ENCODE measurements at regions not wholly inside any gene's neighbourhood (a gene's known extent, or its start where the extent isn't known, plus 50 kb on each side); places are given as distances from the start of the nearest gene placed in this dataset.
"Not testable (repeated sequence)": the region's sequence is repeated elsewhere in the genome, so short reads cannot be mapped to it uniquely, and the experiment has no call there.

DNA sequence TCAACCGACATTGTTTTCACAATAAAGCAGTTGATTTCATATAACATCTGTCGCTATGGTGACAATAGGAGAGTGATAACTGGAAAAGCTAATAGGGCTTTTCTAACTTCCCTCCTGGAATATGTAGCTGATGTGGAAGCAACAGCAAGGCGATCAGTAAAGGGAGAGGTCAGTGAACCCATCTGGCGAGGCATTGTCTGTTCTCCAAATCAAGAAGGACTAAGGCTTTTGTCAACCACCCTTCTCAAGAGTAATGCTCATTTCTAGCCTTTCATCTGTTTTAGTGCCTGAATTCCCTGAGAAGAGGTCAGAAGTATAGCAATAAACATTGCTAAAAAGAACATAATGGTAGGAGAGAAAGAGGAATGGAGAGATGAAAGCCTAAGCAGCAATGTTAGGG lies 201.3 kb downstream of the AKAP7 start:
- Mint-ChIP-seq H3K27me3 (peaks cover 4% of the 10 kb centered on the region), H3K9me3 (no peaks in the 10 kb centered on the region), H3K4me3 (no peak overlapping the region), H3K4me1 (peaks cover 2% of the 10 kb centered on the region), H3K36me3 (no peaks in the 10 kb centered on the region), H3K27ac (no peak overlapping the region)
- ATAC-seq (ENCODE audit: low read depth) (no peak), DNase-seq (ENCODE audit: low spot score in 2 of 2) (no peak)

DNA sequence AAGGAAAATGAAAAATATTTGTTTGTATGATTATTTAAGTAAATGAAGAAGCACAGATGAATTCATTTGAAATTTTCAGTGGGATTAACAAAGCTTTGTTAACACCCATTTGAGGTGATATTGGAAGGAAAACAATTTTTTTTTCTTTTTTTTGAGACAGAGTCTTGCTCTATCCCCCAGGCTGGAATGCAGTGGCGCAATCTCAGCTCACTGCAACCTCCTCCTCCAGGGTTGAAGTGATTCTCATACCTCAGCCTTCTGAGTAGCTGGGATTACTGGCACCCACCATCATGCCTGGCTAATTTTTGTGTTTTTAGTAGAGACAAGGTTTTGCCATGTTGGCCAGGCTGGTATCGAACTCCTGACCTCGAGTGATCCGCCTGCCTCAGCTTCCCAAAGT lies 211.6 kb downstream of the AKAP7 start:
- not testable (repeated sequence) for H3K9me3 Mint-ChIP-seq; H3K36me3 Mint-ChIP-seq; H3K27me3 Mint-ChIP-seq; DNase-seq (ENCODE audit: low spot score in 2 of 2); H3K4me3 Mint-ChIP-seq; H3K27ac Mint-ChIP-seq; H3K4me1 Mint-ChIP-seq; ATAC-seq (ENCODE audit: low read depth)

DNA sequence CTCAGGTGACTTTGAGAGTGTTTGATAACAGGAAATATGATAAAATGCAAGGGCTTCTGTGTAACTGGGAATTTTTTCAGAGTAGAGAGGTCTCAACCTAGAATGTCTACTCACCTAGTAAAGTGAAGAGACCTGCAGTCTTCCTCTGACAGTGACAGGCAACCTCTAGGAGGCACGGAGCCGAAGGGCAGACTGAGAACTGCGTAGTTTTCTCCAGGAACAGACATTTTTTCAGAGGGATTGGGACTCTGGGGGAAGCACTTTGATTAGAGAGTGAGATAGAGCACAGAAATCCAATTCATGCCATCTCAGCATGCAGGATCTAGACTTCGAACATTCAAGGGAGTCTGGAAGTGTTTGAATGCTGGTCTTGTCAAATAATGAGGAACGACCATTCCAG lies 213.3 kb downstream of the AKAP7 start:
- Mint-ChIP-seq H3K4me1 (peaks cover 2% of the 10 kb centered on the region), H3K27me3 (peaks cover 2% of the 10 kb centered on the region), H3K9me3 (no peaks in the 10 kb centered on the region), H3K4me3 (no peak overlapping the region), H3K36me3 (no peaks in the 10 kb centered on the region), H3K27ac (no peak overlapping the region)
- DNase-seq (ENCODE audit: low spot score in 2 of 2) (no peak), ATAC-seq (ENCODE audit: low read depth) (no peak)

DNA sequence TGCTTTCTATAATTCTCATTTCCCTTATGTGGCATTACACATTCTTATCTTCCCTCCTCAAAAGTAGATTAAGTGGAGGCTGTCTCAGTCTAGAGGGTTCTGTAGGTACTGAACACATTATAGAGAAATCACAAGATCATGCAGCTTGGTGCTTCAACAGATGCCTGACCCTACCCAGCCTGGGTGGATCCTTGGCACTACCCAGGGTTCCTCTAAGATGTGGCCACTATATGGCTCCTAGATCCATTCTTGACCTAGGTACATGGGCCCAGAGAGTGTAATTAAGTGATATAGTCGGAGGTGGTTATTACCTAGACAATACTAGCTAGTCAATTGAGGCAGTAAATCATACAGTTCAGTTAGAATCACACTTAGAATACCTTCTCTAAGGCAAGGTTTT lies 213.9 kb downstream of the AKAP7 start:
- H3K9me3 Mint-ChIP-seq, result no peaks in the 10 kb centered on the region
- H3K27ac Mint-ChIP-seq, result no peak overlapping the region
- DNase-seq (ENCODE audit: low spot score in 2 of 2) (no peak), ATAC-seq (ENCODE audit: low read depth) (no peak)
- H3K4me1 Mint-ChIP-seq, result peaks cover 3% of the 10 kb centered on the region
- H3K4me3 Mint-ChIP-seq, result no peak overlapping the region
- H3K27me3 Mint-ChIP-seq, result peaks cover 2% of the 10 kb centered on the region
- no peaks in the 10 kb centered on the region for H3K36me3 Mint-ChIP-seq

DNA sequence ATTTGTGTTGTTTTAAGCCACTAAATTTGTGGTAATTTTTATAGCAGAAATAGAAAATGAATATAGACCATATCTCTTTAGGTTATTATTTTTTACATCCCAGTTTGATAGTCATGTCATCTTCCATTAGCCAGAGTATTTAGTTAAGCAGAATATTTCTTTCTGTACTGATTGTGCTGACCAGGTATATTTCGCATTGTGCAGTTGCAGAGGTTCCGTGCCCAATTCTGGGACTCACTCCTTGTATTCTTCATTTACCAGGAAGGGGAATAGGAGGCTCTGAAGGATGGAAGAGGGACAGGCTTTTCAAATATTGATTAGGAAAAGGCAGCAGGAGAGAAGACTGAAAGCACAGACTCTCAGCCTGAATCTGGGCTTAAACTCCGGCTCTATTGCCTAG lies 217.8 kb downstream of the AKAP7 start:
- Mint-ChIP-seq H3K4me1 (peaks cover 3% of the 10 kb centered on the region), H3K27ac (no peak overlapping the region), H3K36me3 (no peaks in the 10 kb centered on the region), H3K27me3 (no peaks in the 10 kb centered on the region), H3K4me3 (no peak overlapping the region), H3K9me3 (no peaks in the 10 kb centered on the region)
- ATAC-seq (ENCODE audit: low read depth), result no peak
- DNase-seq (ENCODE audit: low spot score in 2 of 2), result no peak

DNA sequence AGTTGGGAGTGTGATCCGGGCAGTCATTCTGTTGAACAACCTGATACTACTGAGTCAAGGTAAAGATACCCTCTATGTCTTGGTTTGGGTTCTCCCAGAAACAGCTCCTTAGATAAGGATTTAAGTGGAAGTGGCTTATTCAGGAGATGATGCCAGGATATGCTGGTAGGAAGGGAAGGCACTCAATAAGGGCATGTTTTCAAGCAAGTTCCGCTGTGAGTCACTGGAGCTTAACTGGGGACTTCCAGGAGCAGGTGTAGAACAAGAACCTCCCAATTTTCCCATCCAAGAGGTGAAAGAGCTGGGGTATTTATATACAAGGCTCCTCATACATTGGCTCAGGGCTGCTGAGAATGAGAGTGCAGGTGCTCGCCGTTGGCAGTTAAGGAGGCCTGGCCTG lies 218.6 kb downstream of the AKAP7 start:
- Mint-ChIP-seq H3K27ac (no peak overlapping the region), H3K36me3 (no peaks in the 10 kb centered on the region), H3K4me3 (no peak overlapping the region), H3K9me3 (no peaks in the 10 kb centered on the region), H3K27me3 (no peaks in the 10 kb centered on the region), H3K4me1 (peaks cover 3% of the 10 kb centered on the region)
- ATAC-seq (ENCODE audit: low read depth) (no peak), DNase-seq (ENCODE audit: low spot score in 2 of 2) (no peak)

DNA sequence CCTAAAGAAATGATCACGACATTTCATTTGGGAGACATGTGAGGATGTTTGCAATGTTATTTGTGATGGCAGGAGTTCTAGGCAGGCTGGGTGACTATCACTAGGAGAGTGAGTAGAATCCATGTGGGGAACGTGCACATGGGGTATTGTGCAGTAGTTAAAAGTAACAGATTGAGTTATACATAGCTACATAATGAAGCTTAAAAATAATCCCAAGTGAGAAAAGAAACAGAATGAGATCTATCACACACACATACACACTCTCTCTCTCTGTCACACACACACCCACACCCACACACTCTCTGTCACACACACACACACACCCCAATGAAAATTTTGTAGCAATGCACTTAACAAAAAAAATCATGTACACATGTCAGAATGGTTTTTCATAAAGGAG lies 218.7 kb upstream of the ARG1 start:
- DNase-seq (ENCODE audit: low spot score in 2 of 2) (no peak), ATAC-seq (ENCODE audit: low read depth) (no peak)
- H3K4me1 Mint-ChIP-seq, result peaks cover 3% of the 10 kb centered on the region
- H3K9me3 Mint-ChIP-seq, result no peaks in the 10 kb centered on the region
- H3K36me3 Mint-ChIP-seq, result no peaks in the 10 kb centered on the region
- no peaks in the 10 kb centered on the region for H3K27me3 Mint-ChIP-seq
- no peak overlapping the region for H3K27ac Mint-ChIP-seq
- no peak overlapping the region for H3K4me3 Mint-ChIP-seq

DNA sequence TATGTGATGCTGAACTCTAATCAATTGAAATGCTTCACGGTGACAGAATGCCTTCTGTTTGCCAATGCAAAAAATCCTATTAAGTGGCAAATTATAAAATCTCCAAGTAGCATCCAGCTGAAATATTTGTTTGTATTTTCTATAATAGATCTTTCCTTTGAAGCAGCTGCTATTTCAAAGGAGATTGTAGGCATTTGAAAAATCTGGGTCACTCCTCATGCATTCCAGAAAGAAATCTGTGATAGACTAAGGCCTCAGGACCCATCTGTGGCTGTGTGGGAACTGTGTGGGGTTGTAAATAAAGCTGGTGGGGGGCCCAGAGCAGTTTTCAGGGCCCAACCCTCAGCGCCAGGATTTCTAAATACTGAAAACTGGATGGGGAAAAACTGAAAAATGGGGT lies 216.9 kb upstream of the ARG1 start:
- H3K27me3 Mint-ChIP-seq, result no peaks in the 10 kb centered on the region
- H3K27ac Mint-ChIP-seq, result no peak overlapping the region
- DNase-seq (ENCODE audit: low spot score in 2 of 2) (no peak), ATAC-seq (ENCODE audit: low read depth) (no peak)
- H3K4me1 Mint-ChIP-seq, result peaks cover 3% of the 10 kb centered on the region
- no peaks in the 10 kb centered on the region for H3K9me3 Mint-ChIP-seq
- H3K4me3 Mint-ChIP-seq, result no peak overlapping the region
- no peaks in the 10 kb centered on the region for H3K36me3 Mint-ChIP-seq

DNA sequence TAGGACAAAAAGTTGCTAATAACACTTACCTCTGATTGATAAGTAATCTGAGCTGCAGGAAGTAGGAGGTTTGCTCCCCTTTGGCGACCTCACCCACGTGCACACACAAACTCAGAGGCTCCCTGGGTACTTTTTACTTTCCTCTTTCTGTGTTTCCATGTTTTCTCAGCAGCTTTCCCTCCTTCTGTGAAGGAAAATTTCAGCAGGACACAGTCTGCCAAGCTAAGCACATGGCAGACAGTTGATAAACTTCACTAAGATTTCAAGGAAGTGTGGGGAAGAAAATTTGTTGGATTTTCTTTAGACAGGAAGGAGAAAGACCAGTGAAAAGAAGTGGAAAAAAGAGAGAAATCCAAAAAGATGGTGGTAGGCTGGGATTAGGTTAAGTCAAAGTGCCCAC lies 215.5 kb upstream of the ARG1 start:
- Mint-ChIP-seq H3K27me3 (no peaks in the 10 kb centered on the region), H3K4me1 (peaks cover 3% of the 10 kb centered on the region), H3K9me3 (no peaks in the 10 kb centered on the region), H3K4me3 (no peak overlapping the region), H3K36me3 (no peaks in the 10 kb centered on the region), H3K27ac (no peak overlapping the region)
- DNase-seq (ENCODE audit: low spot score in 2 of 2), result no peak
- ATAC-seq (ENCODE audit: low read depth), result no peak

DNA sequence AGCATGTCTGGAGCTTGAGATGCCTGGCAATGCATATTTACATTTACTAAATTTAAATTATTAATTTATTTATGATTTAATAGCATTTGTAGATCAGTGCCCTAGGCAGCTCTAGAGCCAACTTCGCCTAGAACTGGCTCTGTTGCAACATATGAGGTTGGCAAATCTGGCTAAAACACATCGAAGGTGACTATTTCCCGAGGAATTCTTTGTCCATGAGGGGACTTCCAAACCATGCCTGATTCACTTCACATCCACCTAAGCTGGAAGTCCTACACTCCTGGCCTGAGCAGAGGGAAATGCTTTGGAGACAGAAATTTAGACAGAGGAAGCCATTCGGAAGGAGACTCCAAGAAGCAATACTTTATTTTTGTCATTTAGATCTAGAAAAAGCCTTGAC lies 211.0 kb upstream of the ARG1 start:
- Mint-ChIP-seq H3K27ac (no peak overlapping the region), H3K4me3 (no peak overlapping the region), H3K36me3 (no peaks in the 10 kb centered on the region), H3K27me3 (no peaks in the 10 kb centered on the region), H3K4me1 (peaks cover 12% of the 10 kb centered on the region), H3K9me3 (no peaks in the 10 kb centered on the region)
- ATAC-seq (ENCODE audit: low read depth) (no peak), DNase-seq (ENCODE audit: low spot score in 2 of 2) (no peak)

DNA sequence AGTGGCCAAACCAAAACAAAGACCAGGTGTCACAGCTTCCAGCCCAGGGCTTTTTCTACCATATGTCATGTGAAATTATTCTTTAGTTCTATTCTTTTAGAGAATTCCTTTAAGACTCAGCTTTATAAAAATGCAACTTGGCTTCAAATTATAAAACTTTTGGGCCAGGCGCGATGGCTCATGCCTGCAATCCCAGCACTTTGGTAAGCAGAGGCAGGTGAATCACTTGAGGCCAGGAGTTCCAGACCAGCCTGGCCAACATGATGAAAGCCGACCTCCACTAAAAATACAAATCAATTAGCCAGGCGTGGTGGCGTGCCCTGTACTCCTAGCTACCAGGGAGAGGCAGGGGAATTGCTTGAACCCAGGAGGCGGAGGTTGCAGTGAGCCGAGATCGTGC lies 210.3 kb upstream of the ARG1 start:
- ATAC-seq (ENCODE audit: low read depth) (no peak), DNase-seq (ENCODE audit: low spot score in 2 of 2) (no peak)
- Mint-ChIP-seq H3K9me3 (no peaks in the 10 kb centered on the region), H3K36me3 (no peaks in the 10 kb centered on the region), H3K27ac (no peak overlapping the region), H3K4me1 (peaks cover 12% of the 10 kb centered on the region), H3K27me3 (no peaks in the 10 kb centered on the region), H3K4me3 (no peak overlapping the region)

DNA sequence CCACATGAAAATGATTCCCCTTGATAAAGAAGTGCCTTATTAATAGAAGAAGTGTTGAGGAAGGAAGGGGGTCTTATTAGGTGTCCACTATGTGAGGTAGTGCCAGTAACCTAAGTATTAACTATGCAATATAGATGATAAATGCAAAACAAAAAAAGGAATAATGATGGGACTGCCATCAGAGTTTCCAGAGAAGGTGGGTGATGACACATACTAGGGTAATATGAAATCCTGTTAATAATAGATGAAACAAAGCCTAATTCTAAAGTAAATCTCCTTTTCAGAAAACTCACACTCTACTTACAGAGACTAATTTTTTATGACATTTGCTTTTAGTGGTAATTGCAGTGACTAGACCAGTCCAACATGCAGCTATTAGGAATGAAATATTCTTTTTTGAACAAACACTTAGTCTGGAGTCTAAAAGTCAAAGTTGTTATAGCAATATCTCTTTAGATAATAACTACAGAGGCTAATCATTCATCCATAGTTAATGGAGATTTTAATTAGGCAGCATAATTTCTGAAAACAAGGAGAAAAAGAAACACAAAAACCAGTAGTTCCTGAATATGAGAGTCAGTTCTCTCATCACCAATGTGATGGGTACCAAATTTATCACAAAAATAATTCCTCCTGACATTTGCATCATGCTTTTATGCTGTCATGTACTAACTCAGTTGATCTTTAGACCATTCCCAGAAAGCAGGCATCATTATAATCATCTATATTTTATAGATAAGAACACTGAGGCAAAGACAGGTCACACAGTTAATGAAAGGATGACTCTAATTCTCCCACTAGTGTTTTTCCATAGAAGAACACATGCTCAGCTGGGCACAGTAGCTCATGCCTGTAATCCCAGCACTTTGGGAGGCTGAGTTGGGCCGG lies 208.8 kb upstream of the ARG1 start:
- DNase-seq (ENCODE audit: low spot score in 2 of 2) (no peak), ATAC-seq (ENCODE audit: low read depth) (no peak)
- Mint-ChIP-seq H3K4me3 (no peak overlapping the region), H3K27me3 (no peaks in the 10 kb centered on the region), H3K9me3 (no peaks in the 10 kb centered on the region), H3K27ac (no peak overlapping the region), H3K36me3 (no peaks in the 10 kb centered on the region), H3K4me1 (peaks cover 21% of the 10 kb centered on the region)

DNA sequence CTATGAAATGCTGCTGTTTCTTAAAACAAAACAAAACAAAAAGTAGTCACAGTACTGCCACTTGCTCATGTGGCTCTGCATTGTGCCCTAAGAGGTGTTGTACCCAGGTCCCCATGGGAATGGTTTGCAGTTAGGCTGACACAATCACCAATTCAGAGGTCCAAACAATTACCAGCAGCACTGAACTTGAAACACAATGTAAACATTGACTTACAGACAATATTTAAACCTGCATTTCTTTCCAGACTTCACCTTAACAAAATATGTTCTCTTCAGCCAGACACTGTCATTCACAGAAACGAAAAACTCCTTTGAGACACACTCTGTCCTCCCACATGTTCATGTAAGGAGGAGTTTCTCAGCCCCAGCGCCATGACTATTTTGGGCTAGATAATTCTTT lies 206.8 kb upstream of the ARG1 start:
- Mint-ChIP-seq H3K4me3 (no peak overlapping the region), H3K36me3 (no peaks in the 10 kb centered on the region), H3K4me1 (peaks cover 23% of the 10 kb centered on the region), H3K27me3 (no peaks in the 10 kb centered on the region), H3K27ac (no peak overlapping the region), H3K9me3 (no peaks in the 10 kb centered on the region)
- ATAC-seq (ENCODE audit: low read depth) (no peak), DNase-seq (ENCODE audit: low spot score in 2 of 2) (no peak)

DNA sequence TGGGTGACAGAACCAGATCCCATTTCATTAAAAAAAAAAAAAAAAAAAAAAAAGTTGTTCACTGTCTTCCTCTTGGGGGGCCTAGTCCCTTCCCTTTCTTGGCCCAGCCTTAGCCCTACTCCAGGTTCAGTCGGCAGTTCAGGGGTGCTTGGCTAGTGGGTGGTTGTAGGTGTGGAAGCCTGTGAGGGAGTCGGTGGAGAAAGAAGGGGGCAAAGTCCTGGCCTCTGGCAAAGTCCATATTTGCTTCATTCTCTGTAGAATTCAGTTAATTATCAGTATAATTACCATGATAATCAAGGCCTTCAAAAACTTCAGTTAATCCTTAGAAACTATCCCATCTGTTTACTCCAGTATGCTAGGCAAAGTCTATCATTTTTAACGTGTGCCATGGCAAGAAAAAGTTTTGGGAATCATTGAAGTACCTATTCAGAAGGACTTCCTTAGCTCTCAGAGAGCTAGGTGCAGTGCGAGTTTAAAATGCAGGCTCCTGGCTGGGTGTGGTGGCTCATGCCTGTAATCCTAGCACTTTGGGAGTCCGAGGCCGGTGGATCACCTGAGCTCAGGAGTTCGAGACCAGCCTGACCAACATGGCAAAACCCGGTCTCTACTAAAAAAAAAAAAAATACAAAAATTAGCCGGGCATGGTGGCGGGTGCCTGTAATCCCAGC lies 205.7 kb upstream of the ARG1 start:
- Mint-ChIP-seq H3K4me3 (no peak overlapping the region), H3K27ac (no peak overlapping the region), H3K9me3 (no peaks in the 10 kb centered on the region), H3K36me3 (no peaks in the 10 kb centered on the region), H3K27me3 (no peaks in the 10 kb centered on the region), H3K4me1 (peaks cover 23% of the 10 kb centered on the region)
- ATAC-seq (ENCODE audit: low read depth) (no peak), DNase-seq (ENCODE audit: low spot score in 2 of 2) (no peak)

Data from memory B cell (primary cell).